K562 (cell line): ENCODE measurements at regions not wholly inside any gene's neighbourhood (a gene's known extent, or its start where the extent isn't known, plus 50 kb on each side); places are given as distances from the start of the nearest gene placed in this dataset.

Source experiments
- ATAC-seq: fragments of 200-7000 bp; cut with Tn5 transposase; 3 replicates; pipeline ENCODE4 v1.9.1; 2020; ENCODE audit warnings: moderate library complexity
- BruUV-seq: library from RNA; stranded (reverse); fragments of 400-500 nt; replicated peaks from 2 replicates; lab custom pipeline; 2021; lab: Mats Ljungman, UMichigan
- CTCF ChIA-PET: fragments of 300-600 bp; formaldehyde crosslinking; extraction: SDS; loops from one replicate; lab custom pipeline; 2021; ENCODE audit warnings: low intra/inter-chr PET ratio; lab: Yijun Ruan, JAX
- POLR2A ChIA-PET: fragments of 300-600, 350-650 bp; sonication (Branson Sonifier 250); formaldehyde crosslinking; extraction: SDS; loops from one replicate; lab custom pipeline; 2021; ENCODE audit warnings: antibody characterized with exemption, inconsistent platforms; lab: Yijun Ruan, JAX
- DNase-seq, 4 experiments: peaks; one replicate each; pipeline versions ENCODE4 v3.0.0 to v3.0.0-alpha.2; 2011 to 2018; ENCODE audit warnings: low spot score in 3 of 4, mixed read lengths in 3 of 4; ENCODE audit errors: extremely low read depth in 1 of 4
- FAIRE-seq: peaks from 2 replicates; lab custom pipeline; 2011; peaks lifted over from hg19 to GRCh38; lab: Jason Lieb, UNC
- H2AFZ ChIP-seq: 2 replicates; pipeline ENCODE4 v1.6.0; 2011; ENCODE audit warnings: low read depth, low read length, control low read depth, inconsistent platforms
- H3K27ac ChIP-seq: fragments of 200-600 bp; 3 replicates; pipeline ENCODE4 v1.8.0; 2011; ENCODE audit warnings: low read depth, mild to moderate bottlenecking, control low read depth, inconsistent platforms, low read length, moderate library complexity, mixed read lengths; ENCODE audit errors: extremely low read depth
- H3K27me3 ChIP-seq, 2 experiments: fragments of 300-600 bp in 1 of 2; 2 replicates in 1 of 2; 3 replicates in 1 of 2; pipeline versions ENCODE4 v1.6.0 to v1.8.0; 2011; ENCODE audit warnings: inconsistent platforms in 2 of 2, low read length in 2 of 2, mild to moderate bottlenecking in 1 of 2, mixed read lengths in 1 of 2, moderate library complexity in 1 of 2; ENCODE audit not compliant: control insufficient read depth in 2 of 2, insufficient read depth in 2 of 2
- H3K36me3 ChIP-seq: fragments of 300-600 bp; 3 replicates; pipeline ENCODE4 v1.8.0; 2011; ENCODE audit warnings: mild to moderate bottlenecking, low read length, inconsistent platforms; ENCODE audit not compliant: control insufficient read depth, insufficient read depth
- H3K4me1 ChIP-seq, 2 experiments: fragments of 200-600 bp in 1 of 2; replicated peaks in 1 of 2; 2 replicates in 1 of 2; 3 replicates in 1 of 2; pipeline versions ENCODE4 v1.5.1 to v1.8.0; 2011; ENCODE audit warnings: inconsistent platforms in 2 of 2, low read length in 2 of 2, mild to moderate bottlenecking in 1 of 2, mixed read lengths in 1 of 2, moderate library complexity in 1 of 2; ENCODE audit not compliant: control insufficient read depth in 2 of 2, insufficient read depth in 2 of 2
- H3K4me2 ChIP-seq: 2 replicates; pipeline ENCODE4 v1.6.1; 2011; ENCODE audit warnings: low read length, control low read depth, inconsistent platforms, mixed read lengths; ENCODE audit not compliant: insufficient read depth
- H3K4me3 ChIP-seq: fragments of 200-600 bp; sonication (generic), shearing (Covaris generic); 2 replicates; pipeline ENCODE4 v1.5.1; 2016; ENCODE audit warnings: control low read depth, inconsistent platforms
- H3K79me2 ChIP-seq: fragments of 200-600 bp; 3 replicates; pipeline ENCODE4 v1.8.0; 2011; ENCODE audit warnings: low read length, inconsistent platforms; ENCODE audit not compliant: control insufficient read depth, insufficient read depth
- H3K9ac ChIP-seq, 2 experiments: 2 replicates each; pipeline versions ENCODE4 v1.6.0 to v1.6.1; 2011; ENCODE audit warnings: low read depth in 2 of 2, low read length in 2 of 2, control low read depth in 1 of 2, inconsistent platforms in 1 of 2, mild to moderate bottlenecking in 1 of 2, mixed read lengths in 1 of 2; ENCODE audit not compliant: insufficient read depth in 1 of 2
- H3K9me1 ChIP-seq: one replicate; pipeline ENCODE4 v1.6.0; 2011; ENCODE audit warnings: inconsistent platforms, mild to moderate bottlenecking, low read length, moderate library complexity; ENCODE audit not compliant: control insufficient read depth, insufficient read depth
- H3K9me3 ChIP-seq: replicated peaks from 2 replicates; pipeline ENCODE4 v1.5.1; 2011; ENCODE audit warnings: low read depth, low read length, inconsistent platforms; ENCODE audit not compliant: control insufficient read depth, insufficient read depth
- H4K20me1 ChIP-seq: replicated peaks from 2 replicates; pipeline ENCODE4 v1.6.1; 2011; ENCODE audit warnings: low read length, inconsistent platforms, mixed read lengths; ENCODE audit not compliant: control insufficient read depth, insufficient read depth
- CBFB ChIP-seq: sonication (generic); formaldehyde crosslinking; IDR thresholded peaks from 2 replicates; pipeline ENCODE4 v1.4.0; 2020; ENCODE audit warnings: mild to moderate bottlenecking, missing genetic modification reagents
- CHD1 ChIP-seq: fragments of 200-600 bp; sonication (generic); IDR thresholded peaks from one replicate; pipeline ENCODE4 v1.6.1; 2012; ENCODE audit warnings: mild to moderate bottlenecking, moderate library complexity, low read length, inconsistent platforms
- ELF2 ChIP-seq: fragments of 250-450 bp; sonication (Bioruptor Pico); IDR thresholded peaks from 2 replicates; pipeline ENCODE4 v1.5.0; 2021; ENCODE audit warnings: mild to moderate bottlenecking
- ELF4 ChIP-seq: fragments of 450-650 bp; formaldehyde crosslinking; IDR thresholded peaks from 2 replicates; pipeline ENCODE4 v1.4.0; 2022; ENCODE audit warnings: missing genetic modification characterization
- FOXJ2 ChIP-seq: fragments of 200-800 bp; sonication (Bioruptor generic); IDR thresholded peaks from 2 replicates; pipeline ENCODE4 v1.6.1; 2016; ENCODE audit warnings: missing genetic modification characterization, missing compliant biosample characterization
- ID3 ChIP-seq, 2 experiments: fragments of 250-450 bp in 1 of 2; fragments of 450-650 bp in 1 of 2; sonication (Bioruptor Pico) in 1 of 2; IDR thresholded peaks; 2 replicates each; pipeline versions ENCODE4 v1.6.1 to v1.8.0; 2016 to 2021; ENCODE audit warnings: mild to moderate bottlenecking in 2 of 2, moderate library complexity in 2 of 2, missing compliant biosample characterization in 1 of 2, missing genetic modification characterization in 1 of 2
- NCOR1 ChIP-seq: fragments of 450-650 bp; IDR thresholded peaks from 2 replicates; pipeline ENCODE4 v1.6.1; 2016; ENCODE audit warnings: mild to moderate bottlenecking, moderate library complexity
- WGBS: fragments of 100-300 bp; shearing (Covaris generic); methylation state at CpG from one replicate; pipeline ENCODE4 v1.1.6; 2016; ENCODE audit warnings: low coverage, mixed read lengths; ENCODE audit not compliant: insufficient coverage; ENCODE audit errors: missing lambda C conversion rate; 5-methylcytosine and 5-hydroxymethylcytosine counted together
- in situ Hi-C: fragments of 300-500 bp; cut with MboI; formaldehyde crosslinking; loops from 4 replicates; pipeline ENCODE4 v1.15.0; 2018; ENCODE audit warnings: inconsistent platforms, mixed read lengths
- intact Hi-C: fragments of 100-400 bp; cut with micrococcal nuclease; formaldehyde crosslinking; loops from 2 replicates; pipeline ENCODE4 v1.14.2; 2022
- TF ChIP-seq, protein P1 (sequence below): fragments of 250-450 bp; sonication (Bioruptor Pico); IDR thresholded peaks from 2 replicates; pipeline ENCODE4 v1.4.0; 2020; ENCODE audit warnings: mild to moderate bottlenecking, moderate library complexity, borderline replicate concordance

- H3K9ac ChIP-seq = no peak overlapping the region
- 0% methylated on average over 1 of the region's 1 CpG for WGBS
- H3K9me1 ChIP-seq = no peaks in the 10 kb centered on the region
- no TSS peak for BruUV-seq
- ATAC-seq = no peak
- ChIA-PET CTCF (no interaction called here), POLR2A (no interaction called here)
- no peak for FAIRE-seq
- H3K27me3 ChIP-seq = no peaks in the 10 kb centered on the region
- no peak overlapping the region for H3K4me2 ChIP-seq
- in situ Hi-C loops (no loop called here), intact Hi-C loops (no loop called here)
- H3K27ac ChIP-seq = no peak overlapping the region
- no peak overlapping the region for H3K4me3 ChIP-seq
- H4K20me1 ChIP-seq = no peaks in the 10 kb centered on the region
- no peaks in the 10 kb centered on the region for H3K9me3 ChIP-seq
- H3K79me2 ChIP-seq = no peaks in the 10 kb centered on the region
- TF ChIP-seq NCOR1 (no peak), FOXJ2 (tag) (no peak), ELF4 (CRISPR knock-in tag) (no peak), CBFB (CRISPR knock-in tag) (no peak), CHD1 (no peak), ID3 (CRISPR knock-in tag; IDR thresholded peaks at IDR 0.05) (no peak), ID3 (tag; IDR thresholded peaks at IDR 0.05) (no peak), ELF2 (CRISPR knock-in tag) (no peak)
- TF ChIP-seq, protein P1, sequence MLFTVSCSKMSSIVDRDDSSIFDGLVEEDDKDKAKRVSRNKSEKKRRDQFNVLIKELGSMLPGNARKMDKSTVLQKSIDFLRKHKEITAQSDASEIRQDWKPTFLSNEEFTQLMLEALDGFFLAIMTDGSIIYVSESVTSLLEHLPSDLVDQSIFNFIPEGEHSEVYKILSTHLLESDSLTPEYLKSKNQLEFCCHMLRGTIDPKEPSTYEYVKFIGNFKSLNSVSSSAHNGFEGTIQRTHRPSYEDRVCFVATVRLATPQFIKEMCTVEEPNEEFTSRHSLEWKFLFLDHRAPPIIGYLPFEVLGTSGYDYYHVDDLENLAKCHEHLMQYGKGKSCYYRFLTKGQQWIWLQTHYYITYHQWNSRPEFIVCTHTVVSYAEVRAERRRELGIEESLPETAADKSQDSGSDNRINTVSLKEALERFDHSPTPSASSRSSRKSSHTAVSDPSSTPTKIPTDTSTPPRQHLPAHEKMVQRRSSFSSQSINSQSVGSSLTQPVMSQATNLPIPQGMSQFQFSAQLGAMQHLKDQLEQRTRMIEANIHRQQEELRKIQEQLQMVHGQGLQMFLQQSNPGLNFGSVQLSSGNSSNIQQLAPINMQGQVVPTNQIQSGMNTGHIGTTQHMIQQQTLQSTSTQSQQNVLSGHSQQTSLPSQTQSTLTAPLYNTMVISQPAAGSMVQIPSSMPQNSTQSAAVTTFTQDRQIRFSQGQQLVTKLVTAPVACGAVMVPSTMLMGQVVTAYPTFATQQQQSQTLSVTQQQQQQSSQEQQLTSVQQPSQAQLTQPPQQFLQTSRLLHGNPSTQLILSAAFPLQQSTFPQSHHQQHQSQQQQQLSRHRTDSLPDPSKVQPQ (CRISPR knock-in tag) = no peak
- H3K36me3 ChIP-seq = no peaks in the 10 kb centered on the region
- H2AFZ ChIP-seq = no peak overlapping the region
- H3K4me1 ChIP-seq = no peaks in the 10 kb centered on the region
- no peak for DNase-seq
These were observed 279.1 kb downstream of the PCDH20 start for GRCh38 chr13:61136515-61136914.
